H1 (cell line): ENCODE measurements at regions not wholly inside any gene's neighbourhood (a gene's known extent, or its start where the extent isn't known, plus 50 kb on each side); places are given as distances from the start of the nearest gene placed in this dataset.

Source experiments
- CTCF ChIA-PET: fragments of 300-600 bp; sonication (Branson Sonifier 250); formaldehyde crosslinking; loops from one replicate; lab custom pipeline; 2021; ENCODE audit not compliant: partially characterized antibody; lab: Charles Lee
- POLR2A ChIA-PET: fragments of 300-600 bp; sonication (Branson Sonifier 250); formaldehyde crosslinking; loops from one replicate; lab custom pipeline; 2021; ENCODE audit warnings: inconsistent platforms; ENCODE audit not compliant: partially characterized antibody; lab: Charles Lee
- DNase-seq, 2 experiments: peaks; one replicate each; pipeline versions ENCODE4 v3.0.0 to v3.0.0-alpha.2; 2010 to 2022; ENCODE audit warnings: low spot score in 2 of 2, low read depth in 1 of 2, mixed read lengths in 1 of 2
- FAIRE-seq: peaks from 2 replicates; lab custom pipeline; 2011; peaks lifted over from hg19 to GRCh38; lab: Jason Lieb, UNC
- H2AFZ ChIP-seq: 2 replicates; pipeline ENCODE4 v1.8.1; 2012; ENCODE audit warnings: low read length, inconsistent platforms
- H2AK5ac ChIP-seq: 2 replicates; pipeline ENCODE4 v1.6.1; 2013; ENCODE audit warnings: low read depth, low read length
- H2BK120ac ChIP-seq: replicated peaks from 2 replicates; pipeline ENCODE3; 2013; ENCODE audit warnings: low read depth, low read length, inconsistent platforms
- H2BK12ac ChIP-seq: 2 replicates; pipeline ENCODE4 v1.6.1; 2013; ENCODE audit warnings: low read depth, low read length
- H2BK15ac ChIP-seq: 2 replicates; pipeline ENCODE4 v1.6.1; 2013; ENCODE audit warnings: low read length
- H2BK20ac ChIP-seq: 2 replicates; pipeline ENCODE4 v1.6.1; 2013; ENCODE audit warnings: low read length
- H2BK5ac ChIP-seq: 2 replicates; pipeline ENCODE4 v1.6.1; 2013; ENCODE audit warnings: low read depth, low read length
- H3K14ac ChIP-seq: 2 replicates; pipeline ENCODE4 v1.6.1; 2013; ENCODE audit warnings: inconsistent platforms; ENCODE audit not compliant: insufficient read length
- H3K18ac ChIP-seq: 2 replicates; pipeline ENCODE4 v1.6.1; 2013; ENCODE audit warnings: low read length; ENCODE audit errors: extremely low read depth
- H3K23ac ChIP-seq: 2 replicates; pipeline ENCODE4 v1.6.1; 2013; ENCODE audit warnings: inconsistent platforms; ENCODE audit not compliant: insufficient read length
- H3K23me2 ChIP-seq: 2 replicates; pipeline ENCODE4 v1.6.1; 2013; ENCODE audit warnings: low read depth, low read length
- H3K27ac ChIP-seq: 2 replicates; pipeline ENCODE4 v1.6.1; 2011; ENCODE audit warnings: low read depth, low read length, inconsistent platforms
- H3K27me3 ChIP-seq, 4 experiments: replicated peaks in 1 of 4; 1 replicate in 1 of 4; 2 replicates in 3 of 4; pipeline versions ENCODE4 v1.6.1 to v1.8.1; 2011 to 2013; ENCODE audit warnings: low read length in 3 of 4, mild to moderate bottlenecking in 3 of 4, inconsistent platforms in 2 of 4, mixed read lengths in 2 of 4, moderate library complexity in 1 of 4; ENCODE audit not compliant: control insufficient read depth in 3 of 4, insufficient read depth in 3 of 4; ENCODE audit errors: extremely low read depth in 1 of 4
- H3K36me3 ChIP-seq, 4 experiments: 2 replicates each; pipeline versions ENCODE4 v1.6.1 to v1.8.1; 2011 to 2013; ENCODE audit warnings: mild to moderate bottlenecking in 4 of 4, low read length in 3 of 4, moderate library complexity in 2 of 4, control low read depth in 1 of 4, inconsistent platforms in 1 of 4; ENCODE audit not compliant: insufficient read depth in 4 of 4, control insufficient read depth in 2 of 4
- H3K4ac ChIP-seq: replicated peaks from 2 replicates; pipeline ENCODE3; 2013; ENCODE audit warnings: low read length, low read depth, mixed read lengths, inconsistent platforms; ENCODE audit not compliant: insufficient read length
- H3K4me1 ChIP-seq, 4 experiments: replicated peaks in 1 of 4; 1 replicate in 1 of 4; 2 replicates in 3 of 4; pipeline versions ENCODE4 v1.6.1 to v1.8.1; 2011 to 2013; ENCODE audit warnings: low read length in 3 of 4, inconsistent platforms in 2 of 4, mixed read lengths in 1 of 4; ENCODE audit not compliant: insufficient read depth in 4 of 4, control insufficient read depth in 3 of 4
- H3K4me2 ChIP-seq, 2 experiments: 2 replicates each; pipeline versions ENCODE4 v1.6.1 to v1.8.1; 2011 to 2013; ENCODE audit warnings: low read depth in 2 of 2, low read length in 2 of 2, control low read depth in 1 of 2, inconsistent platforms in 1 of 2, mild to moderate bottlenecking in 1 of 2; ENCODE audit not compliant: insufficient read depth in 1 of 2
- H3K4me3 ChIP-seq, 4 experiments: fragments of 200-600, 300-600 bp in 1 of 4; sonication (generic), shearing (Covaris generic), sonication (Bioruptor Twin) in 1 of 4; 2 replicates each; pipeline versions ENCODE4 v1.5.1 to v1.8.1; 2011 to 2016; ENCODE audit warnings: low read length in 4 of 4, low read depth in 3 of 4, control low read depth in 2 of 4, inconsistent platforms in 2 of 4, mild to moderate bottlenecking in 2 of 4, mixed read lengths in 1 of 4, moderate library complexity in 1 of 4; ENCODE audit not compliant: insufficient read depth in 2 of 4; ENCODE audit errors: extremely low read depth in 1 of 4
- H3K56ac ChIP-seq: replicated peaks from 2 replicates; pipeline ENCODE3; 2013; ENCODE audit warnings: low read depth, mild to moderate bottlenecking, mixed read lengths, low read length, inconsistent platforms; ENCODE audit not compliant: insufficient read length
- H3K79me1 ChIP-seq: 2 replicates; pipeline ENCODE4 v1.6.1; 2013; ENCODE audit warnings: low read depth, low read length, control low read depth
- H3K79me2 ChIP-seq, 2 experiments: 2 replicates each; pipeline versions ENCODE4 v1.6.1 to v1.8.1; 2012 to 2013; ENCODE audit warnings: low read length in 2 of 2, mild to moderate bottlenecking in 2 of 2, inconsistent platforms in 1 of 2; ENCODE audit not compliant: insufficient read depth in 2 of 2, control insufficient read depth in 1 of 2
- H3K9ac ChIP-seq, 4 experiments: replicated peaks in 1 of 4; 1 replicate in 1 of 4; 2 replicates in 3 of 4; pipeline versions ENCODE4 v1.6.1 to v1.8.1; 2011 to 2013; ENCODE audit warnings: low read depth in 3 of 4, low read length in 3 of 4, control low read depth in 2 of 4, mild to moderate bottlenecking in 2 of 4, moderate library complexity in 2 of 4, inconsistent platforms in 1 of 4; ENCODE audit errors: extremely low read depth in 1 of 4
- H3K9me3 ChIP-seq, 2 experiments: 2 replicates each; pipeline versions ENCODE4 v1.6.1 to v1.8.1; 2012 to 2013; ENCODE audit warnings: mild to moderate bottlenecking in 2 of 2, moderate library complexity in 2 of 2, control low read depth in 1 of 2, inconsistent platforms in 1 of 2, low read depth in 1 of 2, low read length in 1 of 2, mixed read lengths in 1 of 2; ENCODE audit not compliant: insufficient read depth in 2 of 2
- H4K20me1 ChIP-seq, 2 experiments: replicated peaks in 1 of 2; 2 replicates each; pipeline versions ENCODE3 to v1.8.1; 2011 to 2013; ENCODE audit warnings: inconsistent platforms in 2 of 2, low read length in 2 of 2, mild to moderate bottlenecking in 1 of 2; ENCODE audit not compliant: insufficient read depth in 2 of 2, control insufficient read depth in 1 of 2
- H4K5ac ChIP-seq: 2 replicates; pipeline ENCODE4 v1.6.1; 2013; ENCODE audit warnings: low read length, low read depth, mixed read lengths, inconsistent platforms; ENCODE audit not compliant: insufficient read length
- H4K8ac ChIP-seq: 2 replicates; pipeline ENCODE4 v1.8.0; 2013; ENCODE audit warnings: mild to moderate bottlenecking, moderate library complexity, low read length, inconsistent platforms; ENCODE audit not compliant: insufficient read depth; ENCODE audit errors: extremely low read depth
- H4K91ac ChIP-seq: replicated peaks from 2 replicates; pipeline ENCODE3; 2013; ENCODE audit warnings: low read length, mixed read lengths, inconsistent platforms; ENCODE audit not compliant: insufficient read length
- BRCA1 ChIP-seq: IDR thresholded peaks from 2 replicates; pipeline ENCODE4 v1.6.1; 2012; ENCODE audit warnings: low read depth, low read length, improper control_type of control experiment
- CBX5 ChIP-seq: fragments of 300-800, 300-1000 bp; sonication (generic); IDR thresholded peaks from 2 replicates; pipeline ENCODE4 v1.7.1; 2016; ENCODE audit warnings: antibody characterized with exemption, low read length, low read depth
- MAFK ChIP-seq: IDR thresholded peaks from 2 replicates; pipeline ENCODE4 v1.6.1; 2012; ENCODE audit warnings: low read depth, mild to moderate bottlenecking, improper control_type of control experiment, low read length
- RXRA ChIP-seq: IDR thresholded peaks from 2 replicates; pipeline ENCODE4 v1.6.1; 2011; ENCODE audit warnings: low read depth, mild to moderate bottlenecking, low read length, moderate library complexity; ENCODE audit not compliant: insufficient read depth
- SIN3A ChIP-seq, 2 experiments: IDR thresholded peaks in 1 of 2; conservative IDR thresholded peaks in 1 of 2; 2 replicates each; pipeline ENCODE4 v1.6.1; 2011 to 2012; ENCODE audit warnings: low read length in 2 of 2, improper control_type of control experiment in 1 of 2, low read depth in 1 of 2, mild to moderate bottlenecking in 1 of 2
- TF ChIP-seq, protein P1 (sequence below): IDR thresholded peaks from 2 replicates; pipeline ENCODE4 v1.6.1; 2011; ENCODE audit warnings: low read length, improper control_type of control experiment

DNA sequence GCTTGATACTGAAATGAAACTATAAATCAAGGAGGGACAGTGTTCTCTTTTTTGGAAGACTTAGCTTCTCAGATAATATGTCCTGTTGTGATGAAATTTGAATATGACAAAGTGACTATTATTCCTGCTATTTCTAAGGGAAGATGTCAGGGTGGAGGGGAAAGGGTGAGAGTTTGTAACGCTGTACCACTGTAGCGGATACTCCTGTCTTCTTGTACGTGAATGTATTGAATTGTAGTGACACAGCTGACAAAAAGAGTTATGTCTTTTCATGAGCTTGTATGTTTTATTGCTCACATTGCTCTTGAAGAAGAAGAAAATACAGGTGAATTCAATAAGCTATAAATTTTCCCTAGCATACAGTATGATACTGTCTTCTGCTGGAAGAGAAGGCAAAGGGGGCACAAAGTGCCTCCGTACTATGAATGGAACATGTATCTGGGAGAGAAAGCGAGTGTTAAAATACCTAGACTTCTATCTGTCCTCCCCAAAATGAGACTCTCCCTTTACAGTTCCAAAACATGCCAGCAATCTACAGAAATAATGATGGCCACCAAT, 538.5 kb upstream of the LRRC4C start (continued):
- TF ChIP-seq SIN3A (conservative IDR thresholded peaks at IDR 0.05 in 1 of 2, IDR thresholded peaks at IDR 0.05 in 1 of 2; ENCODE audit: low read depth in 1 of 2, low read length in 2 of 2), result no peak

DNA sequence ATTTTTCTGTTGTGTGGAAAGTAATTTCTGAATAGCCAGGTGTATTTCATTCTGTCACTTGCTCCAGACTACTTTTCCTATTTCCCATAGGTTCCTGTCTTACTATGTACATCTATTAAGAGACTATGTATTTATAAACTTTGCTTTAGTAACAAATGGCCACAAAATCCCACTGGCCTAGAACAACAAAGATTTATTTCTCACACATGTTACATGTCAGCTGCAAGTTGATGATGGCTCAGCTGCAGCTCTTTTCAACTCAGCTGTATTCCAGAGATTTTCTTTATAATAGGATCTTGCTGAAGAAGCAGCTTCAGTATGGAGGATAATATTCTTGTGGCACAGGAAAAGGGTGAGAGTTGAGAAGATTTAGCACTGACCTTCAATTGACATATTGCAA, 539.6 kb upstream of the LRRC4C start:
- Histone ChIP-seq H2BK12ac (no peak overlapping the region), H3K9ac (no peak overlapping the region), H3K4me3 (no peak overlapping the region), H3K79me1 (no peaks in the 10 kb centered on the region), H2BK5ac (no peak overlapping the region), H4K20me1 (no peaks in the 10 kb centered on the region), H3K79me2 (no peaks in the 10 kb centered on the region), H2BK20ac (no peak overlapping the region), H4K91ac (no peak overlapping the region), H2AFZ (no peak overlapping the region), H2AK5ac (no peak overlapping the region), H3K27ac (no peak overlapping the region), H3K36me3 (no peaks in the 10 kb centered on the region), H3K4me1 (no peaks in the 10 kb centered on the region), H3K14ac (no peak overlapping the region), H3K23me2 (no peaks in the 10 kb centered on the region), H3K9me3 (no peaks in the 10 kb centered on the region), H3K4me2 (no peak overlapping the region), H4K5ac (no peak overlapping the region), H3K56ac (no peak overlapping the region), H4K8ac (no peak overlapping the region), H3K18ac (no peak overlapping the region), H2BK15ac (no peak overlapping the region), H3K27me3 (no peaks in the 10 kb centered on the region), H3K23ac (no peak overlapping the region), H3K4ac (no peak overlapping the region), H2BK120ac (no peak overlapping the region)
- DNase-seq, result no peak
- ChIA-PET CTCF (no interaction called here), POLR2A (no interaction called here)
- FAIRE-seq, result no peak
- TF ChIP-seq MAFK (no peak), BRCA1 (no peak), RXRA (no peak), CBX5 (no peak)
- TF ChIP-seq, protein P1, sequence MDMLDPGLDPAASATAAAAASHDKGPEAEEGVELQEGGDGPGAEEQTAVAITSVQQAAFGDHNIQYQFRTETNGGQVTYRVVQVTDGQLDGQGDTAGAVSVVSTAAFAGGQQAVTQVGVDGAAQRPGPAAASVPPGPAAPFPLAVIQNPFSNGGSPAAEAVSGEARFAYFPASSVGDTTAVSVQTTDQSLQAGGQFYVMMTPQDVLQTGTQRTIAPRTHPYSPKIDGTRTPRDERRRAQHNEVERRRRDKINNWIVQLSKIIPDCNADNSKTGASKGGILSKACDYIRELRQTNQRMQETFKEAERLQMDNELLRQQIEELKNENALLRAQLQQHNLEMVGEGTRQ, result no peak
